ENCODE measurements at regions not wholly inside any gene's neighbourhood (a gene's known extent, or its start where the extent isn't known, plus 50 kb on each side); places are given as distances from the start of the nearest gene placed in this dataset.

- H3K9ac ChIP-seq (ENCODE audit: low read length): no peak overlapping the region
- RAD21 ChIA-PET (ENCODE audit: low non-redundant PET in 1 of 2, low total read pairs in 2 of 2, uncharacterized antibody in 2 of 2, unreplicated experiment in 2 of 2): interaction anchor here in 1 of 2 experiments (0.6 kb wide), 1 partner anchor 59 kb away, joined by 6 read pairs; no protein-coding TSS in a partner anchor
- no peaks in the 10 kb centered on the region for H3K79me2 ChIP-seq (ENCODE audit: insufficient read depth, low read length)
- H3K27ac ChIP-seq (ENCODE audit: low read depth, low read length): no peak overlapping the region
- no peak overlapping the region for H3K4me2 ChIP-seq (ENCODE audit: low read length)
- 0 out of 4 replicates have a peak, but pooled peaks cover 0 to 5% of the 10 kb centered on the region in 2 experiments for H3K4me1 ChIP-seq (ENCODE audit: control insufficient read depth in 1 of 2, insufficient read depth in 2 of 2, low read length in 2 of 2)
- H4K20me1 ChIP-seq (ENCODE audit: insufficient read depth): no peaks in the 10 kb centered on the region
- BruUV-seq (replicated peaks): no TSS peak
- no peaks in the 10 kb centered on the region for H3K9me3 ChIP-seq (ENCODE audit: control insufficient read depth in 1 of 2, insufficient read depth in 1 of 2, low read depth in 1 of 2, low read length in 2 of 2)
- no peak overlapping the region for H3K4me3 ChIP-seq (replicated peaks in 1 of 2; ENCODE audit: low read depth in 1 of 2, low read length in 2 of 2)
- H3K36me3 ChIP-seq (ENCODE audit: control insufficient read depth in 1 of 2, insufficient read depth in 2 of 2, low read length in 2 of 2): no peaks in the 10 kb centered on the region
- no peak for ATAC-seq
- intact Hi-C loops (cut with micrococcal nuclease): no loop called here
- no peaks in the 10 kb centered on the region for H3K27me3 ChIP-seq (ENCODE audit: insufficient read depth, low read length)
- POLR2A ChIA-PET: no interaction called here
- DNase-seq (ENCODE audit: low read depth, low spot score): no peak
- TF ChIP-seq ELF1 (IDR thresholded peaks at IDR 0.05; ENCODE audit: borderline replicate concordance, low read depth) (no peak), MAX (IDR thresholded peaks at IDR 0.05) (no peak), ZBTB33 (IDR thresholded peaks at IDR 0.05; ENCODE audit: extremely low read depth, insufficient replicate concordance, low read length) (no peak), YY1 (IDR thresholded peaks at IDR 0.05; ENCODE audit: extremely low read depth, insufficient replicate concordance, low read depth, low read length) (no peak), EZH2phosphoT487 (IDR thresholded peaks at IDR 0.05; ENCODE audit: borderline replicate concordance) (no peak), ZFX (IDR thresholded peaks at IDR 0.05) (no peak), TCF7L2 (IDR thresholded peaks at IDR 0.05; ENCODE audit: borderline replicate concordance, extremely low read depth, insufficient read depth, insufficient read length) (no peak), CBX3 (IDR thresholded peaks at IDR 0.05; ENCODE audit: low read depth) (no peak), CEBPB (IDR thresholded peaks at IDR 0.05; ENCODE audit: low read depth) (no peak), CTCF (IDR thresholded peaks at IDR 0.05 in 2 of 3, conservative IDR thresholded peaks at IDR 0.05 in 1 of 3; ENCODE audit: borderline replicate concordance in 1 of 3, insufficient read depth in 1 of 3, low read depth in 2 of 3, low read length in 2 of 3) (no peak), POLR2AphosphoS5 (IDR thresholded peaks at IDR 0.05; ENCODE audit: low read depth, low read length) (no peak), ZNF274 (IDR thresholded peaks at IDR 0.05; ENCODE audit: low read depth, low read length) (no peak), REST (IDR thresholded peaks at IDR 0.05; ENCODE audit: low read depth) (no peak), POLR2A (IDR thresholded peaks at IDR 0.05; ENCODE audit: borderline replicate concordance, extremely low read depth, insufficient read depth, insufficient read length) (no peak), EZH2 (IDR thresholded peaks at IDR 0.05) (no peak), ATF3 (IDR thresholded peaks at IDR 0.05) (no peak), EGR1 (IDR thresholded peaks at IDR 0.05; ENCODE audit: low read depth) (no peak)
- CTCF ChIA-PET: interaction anchor here (1.5 kb wide), 1 partner anchor 180 kb away, joined by 3 read pairs; no protein-coding TSS in a partner anchor
- H2AFZ ChIP-seq (ENCODE audit: low read depth, low read length, poor library complexity, severe bottlenecking): no peak overlapping the region
- H3K9me2 ChIP-seq (ENCODE audit: insufficient read depth): no peaks in the 10 kb centered on the region
These were observed 102.1 kb upstream of the NEDD4L start for GRCh38 chr18:57941841-57942489.
